ENCODE measurements at regions not wholly inside any gene's neighbourhood (a gene's known extent, or its start where the extent isn't known, plus 50 kb on each side); places are given as distances from the start of the nearest gene placed in this dataset.

DNA sequence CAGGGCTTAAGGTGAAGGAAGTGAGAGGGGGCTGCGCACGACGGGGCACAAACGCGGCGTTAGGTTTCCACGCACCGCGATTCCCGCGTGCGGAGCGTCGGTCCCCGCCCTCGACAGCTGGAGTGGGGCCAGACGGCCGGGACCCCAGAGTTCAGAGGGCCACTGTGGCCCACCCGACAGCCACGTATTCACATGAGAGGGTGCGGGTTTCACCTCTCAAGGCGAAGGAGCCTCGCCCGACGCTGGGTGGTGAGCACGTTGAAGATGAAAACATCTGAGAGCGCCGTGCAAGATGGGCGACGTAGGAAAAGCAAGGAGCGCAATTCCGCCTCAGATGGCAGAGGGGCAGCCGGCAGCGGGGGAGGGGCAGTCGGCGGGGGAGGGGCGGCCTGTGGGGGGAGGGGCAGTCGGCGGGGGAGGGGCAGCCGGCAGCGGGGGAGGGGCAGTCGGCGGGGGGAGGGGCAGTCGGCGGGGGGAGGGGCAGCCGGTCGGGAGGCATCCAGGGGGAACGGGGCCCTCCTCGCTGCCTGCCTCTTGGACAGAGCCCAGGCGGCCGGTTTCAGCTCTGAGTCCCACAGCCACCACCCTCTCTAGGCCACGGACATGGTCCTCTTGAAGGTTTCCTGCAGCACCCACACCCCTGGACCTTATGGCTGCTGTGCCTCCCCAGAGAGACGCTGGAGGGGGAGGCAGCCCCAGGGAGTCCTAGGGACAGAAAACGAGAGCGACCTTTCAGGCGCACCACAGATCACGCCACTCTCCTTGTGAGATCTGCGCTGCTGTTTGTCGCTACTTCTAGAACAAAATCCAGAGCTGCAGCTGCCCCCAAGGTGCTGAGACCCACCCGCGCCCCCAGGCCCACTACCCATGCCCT is 113.7 kb downstream of the DLL1 start:
- no peak overlapping the region for H3K4me3 ChIP-seq (replicated peaks; ENCODE audit: low read depth, low read length)
- DNase-seq (ENCODE audit: low read depth), result no peak
- TF ChIP-seq, protein P1, sequence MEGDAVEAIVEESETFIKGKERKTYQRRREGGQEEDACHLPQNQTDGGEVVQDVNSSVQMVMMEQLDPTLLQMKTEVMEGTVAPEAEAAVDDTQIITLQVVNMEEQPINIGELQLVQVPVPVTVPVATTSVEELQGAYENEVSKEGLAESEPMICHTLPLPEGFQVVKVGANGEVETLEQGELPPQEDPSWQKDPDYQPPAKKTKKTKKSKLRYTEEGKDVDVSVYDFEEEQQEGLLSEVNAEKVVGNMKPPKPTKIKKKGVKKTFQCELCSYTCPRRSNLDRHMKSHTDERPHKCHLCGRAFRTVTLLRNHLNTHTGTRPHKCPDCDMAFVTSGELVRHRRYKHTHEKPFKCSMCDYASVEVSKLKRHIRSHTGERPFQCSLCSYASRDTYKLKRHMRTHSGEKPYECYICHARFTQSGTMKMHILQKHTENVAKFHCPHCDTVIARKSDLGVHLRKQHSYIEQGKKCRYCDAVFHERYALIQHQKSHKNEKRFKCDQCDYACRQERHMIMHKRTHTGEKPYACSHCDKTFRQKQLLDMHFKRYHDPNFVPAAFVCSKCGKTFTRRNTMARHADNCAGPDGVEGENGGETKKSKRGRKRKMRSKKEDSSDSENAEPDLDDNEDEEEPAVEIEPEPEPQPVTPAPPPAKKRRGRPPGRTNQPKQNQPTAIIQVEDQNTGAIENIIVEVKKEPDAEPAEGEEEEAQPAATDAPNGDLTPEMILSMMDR (IDR thresholded peaks at IDR 0.05; ENCODE audit: low read length, missing control alignments), result no peak

DNA sequence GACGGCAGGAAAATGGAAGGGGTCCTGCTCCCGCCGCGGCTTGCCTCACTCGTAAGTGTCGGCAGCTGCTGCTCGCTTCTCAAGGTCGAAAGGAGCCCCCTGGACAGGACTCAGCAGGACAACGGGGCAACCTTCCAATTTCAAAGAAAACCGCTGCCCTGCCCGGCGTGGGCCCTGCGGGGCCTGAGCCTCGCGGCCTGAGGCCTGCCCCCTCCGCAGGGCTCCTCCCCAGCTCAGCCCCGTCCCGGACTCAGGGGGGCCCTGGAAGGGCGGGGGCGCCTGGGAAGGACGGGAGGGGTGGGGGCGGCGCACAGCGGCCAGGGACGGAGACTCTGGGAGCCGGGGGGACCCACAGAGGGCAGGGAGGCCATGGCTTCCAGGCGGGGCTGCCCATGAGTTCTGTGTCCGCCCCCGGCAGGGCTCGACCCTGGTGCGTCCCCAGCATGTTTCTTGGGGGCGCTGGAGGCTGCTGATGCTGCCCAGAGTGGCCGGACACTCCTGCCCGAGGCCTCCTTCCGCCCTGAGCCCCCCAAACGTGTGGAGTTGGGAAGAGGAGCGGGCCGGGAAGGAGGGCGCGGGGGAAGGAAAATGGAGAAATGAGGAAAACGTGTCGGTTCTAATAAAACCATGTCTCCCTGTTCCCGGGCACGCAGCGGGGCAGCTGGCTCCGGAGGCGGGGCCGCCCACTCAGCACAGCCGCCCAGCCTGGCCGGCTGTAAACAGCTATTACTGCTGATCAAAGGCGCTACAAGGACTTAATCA is 114.6 kb downstream of the DLL1 start:
- TF ChIP-seq, protein P1 (IDR thresholded peaks at IDR 0.05; ENCODE audit: low read length, missing control alignments), result no peak

DNA sequence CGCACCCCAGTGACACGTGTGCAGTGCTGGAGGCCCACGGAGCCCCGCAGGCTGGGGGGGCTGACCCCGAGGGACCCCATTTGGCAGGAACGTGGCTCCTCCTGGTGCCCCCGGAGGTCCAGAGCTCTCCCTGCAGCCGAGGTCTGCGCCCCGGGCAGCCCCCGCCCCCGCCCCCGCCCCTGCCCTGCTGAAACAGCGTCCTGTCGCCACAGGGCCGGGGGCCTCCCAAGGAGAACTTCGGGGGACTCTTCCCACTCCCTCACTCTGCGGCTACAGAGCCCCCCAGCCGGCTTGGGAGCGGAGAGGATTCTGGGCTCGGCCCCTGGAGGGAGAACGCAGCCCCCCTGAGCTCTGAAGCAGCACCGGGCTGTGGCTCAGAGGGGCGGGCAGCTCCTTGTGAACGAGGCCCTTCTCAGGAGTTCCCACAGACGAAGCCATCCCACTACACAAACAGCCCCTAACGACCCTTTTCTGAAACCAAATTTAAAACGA is 115.2 kb downstream of the DLL1 start:
- H3K4me3 ChIP-seq (replicated peaks; ENCODE audit: low read depth, low read length), result no peak overlapping the region
- TF ChIP-seq, protein P1 (IDR thresholded peaks at IDR 0.05; ENCODE audit: low read length, missing control alignments), result no peak
- no peak for DNase-seq (ENCODE audit: low read depth)

More for the DNA sequence above, 114.6 kb downstream of the DLL1 start:
- DNase-seq (ENCODE audit: low read depth), result no peak
- H3K4me3 ChIP-seq (replicated peaks; ENCODE audit: low read depth, low read length), result no peak overlapping the region

DNA sequence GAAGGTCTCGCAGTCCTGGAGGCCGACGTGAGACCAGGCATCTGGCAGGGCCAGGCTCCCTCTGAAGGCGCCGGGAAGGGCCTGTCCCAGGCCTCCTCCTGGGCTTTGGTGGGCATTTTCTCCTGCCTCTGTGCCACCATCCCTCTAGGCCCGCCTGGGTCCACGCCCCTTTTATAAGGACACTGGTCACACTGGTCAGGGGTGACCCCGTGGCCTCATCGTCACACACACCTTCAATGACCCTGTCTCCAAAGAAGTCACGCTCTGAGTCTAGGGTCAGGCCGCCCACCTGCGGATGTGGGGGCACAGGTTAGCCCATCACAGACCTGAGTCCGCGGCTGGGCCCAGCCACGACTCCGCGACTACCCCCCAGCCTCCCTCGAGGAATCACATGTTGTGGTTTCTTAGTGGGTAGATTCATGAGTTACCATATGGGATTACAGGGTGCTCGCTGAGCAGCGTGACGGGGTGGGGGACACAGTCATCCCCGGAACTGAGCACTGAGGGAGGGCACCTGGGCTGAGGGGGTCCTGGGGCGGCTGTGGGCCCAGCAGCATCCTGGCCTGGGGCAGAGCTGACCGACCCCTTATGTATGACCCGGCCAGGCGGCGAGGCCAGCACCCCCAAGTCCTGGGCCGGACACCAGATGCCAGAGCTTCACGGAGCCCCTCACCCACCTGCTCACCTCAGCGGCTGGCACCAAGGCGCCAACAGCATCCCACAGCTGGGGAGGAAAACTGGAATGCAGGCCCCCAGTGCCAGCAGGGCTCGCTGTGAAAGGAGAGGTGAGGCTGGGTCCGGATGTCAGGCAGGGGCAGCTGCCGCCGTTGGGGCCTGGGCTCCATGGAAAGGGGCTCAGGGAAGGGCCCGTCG is 115.9 kb downstream of the DLL1 start:
- TF ChIP-seq, protein P1 (IDR thresholded peaks at IDR 0.05; ENCODE audit: low read length, missing control alignments), result no peak
- DNase-seq (ENCODE audit: low read depth), result no peak
- no peak overlapping the region for H3K4me3 ChIP-seq (replicated peaks; ENCODE audit: low read depth, low read length)

DNA sequence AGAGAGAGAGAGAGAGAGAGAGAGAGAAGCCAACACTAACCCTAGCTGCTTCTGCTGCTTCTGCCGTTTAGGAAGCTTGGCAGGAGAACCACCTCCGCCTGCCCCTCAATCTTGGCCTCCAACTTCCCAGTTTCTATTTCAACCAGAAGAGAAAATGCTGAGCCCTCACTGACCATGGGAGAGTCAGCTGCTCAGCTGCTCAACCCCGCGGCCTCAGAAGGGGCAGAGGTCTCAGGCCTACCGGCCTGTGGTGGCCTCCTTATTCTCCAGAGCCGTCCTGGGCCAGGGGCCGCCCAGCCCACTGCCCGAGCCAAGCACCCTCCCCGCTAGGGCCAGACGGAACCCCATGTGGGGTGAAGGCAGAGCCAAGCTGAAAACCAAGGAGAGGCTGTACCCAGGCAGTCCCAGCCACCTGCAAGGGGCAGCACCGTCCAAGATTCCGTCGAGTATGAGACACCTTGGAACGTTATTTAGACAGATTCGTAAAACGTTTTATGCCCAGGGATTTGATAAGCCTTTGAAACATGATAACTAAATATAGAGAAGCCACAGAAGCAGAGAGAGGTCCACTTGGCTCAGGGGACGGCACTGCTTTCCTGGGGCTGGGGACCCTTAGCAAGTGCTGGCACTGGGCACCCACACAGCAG is 116.6 kb downstream of the DLL1 start:
- H3K4me3 ChIP-seq (replicated peaks; ENCODE audit: low read depth, low read length), result no peak overlapping the region
- no peak for DNase-seq (ENCODE audit: low read depth)
- TF ChIP-seq, protein P1 (IDR thresholded peaks at IDR 0.05; ENCODE audit: low read length, missing control alignments), result no peak

DNA sequence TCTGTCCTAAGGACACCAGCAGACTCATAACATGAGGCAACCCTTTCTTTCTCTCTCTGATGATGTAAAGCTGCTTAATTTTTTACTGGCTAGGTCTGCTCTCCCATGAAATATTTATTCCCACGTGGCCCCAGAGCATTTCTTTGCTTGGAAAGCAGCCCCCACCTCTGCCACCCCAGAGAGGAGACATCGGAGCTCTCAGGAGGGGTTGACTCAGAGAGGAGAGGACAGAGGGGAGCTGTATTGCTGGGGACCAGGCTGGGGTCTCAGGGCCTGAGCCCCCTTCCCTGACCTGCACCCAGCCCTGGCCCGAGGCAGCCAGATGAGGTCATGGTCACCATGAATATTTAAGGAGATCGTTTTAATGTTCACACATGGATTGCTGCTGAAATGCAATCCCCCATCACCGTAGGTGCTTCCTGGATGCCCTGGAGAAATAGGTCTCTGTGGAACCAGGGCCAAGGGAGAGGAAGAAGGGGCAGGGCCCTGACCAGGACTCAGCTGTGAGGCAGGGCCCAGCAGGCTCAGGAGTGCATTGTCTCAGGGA is 117.5 kb downstream of the DLL1 start:
- DNase-seq (ENCODE audit: low read depth), result no peak
- TF ChIP-seq, protein P1 (IDR thresholded peaks at IDR 0.05; ENCODE audit: low read length, missing control alignments), result no peak
- no peak overlapping the region for H3K4me3 ChIP-seq (replicated peaks; ENCODE audit: low read depth, low read length)

All from fibroblast of pulmonary artery (primary cell).